ENCODE measurements at regions not wholly inside any gene's neighbourhood (a gene's known extent, or its start where the extent isn't known, plus 50 kb on each side); places are given as distances from the start of the nearest gene placed in this dataset.
"Not testable (repeated sequence)": the region's sequence is repeated elsewhere in the genome, so short reads cannot be mapped to it uniquely, and the experiment has no call there.

DNA sequence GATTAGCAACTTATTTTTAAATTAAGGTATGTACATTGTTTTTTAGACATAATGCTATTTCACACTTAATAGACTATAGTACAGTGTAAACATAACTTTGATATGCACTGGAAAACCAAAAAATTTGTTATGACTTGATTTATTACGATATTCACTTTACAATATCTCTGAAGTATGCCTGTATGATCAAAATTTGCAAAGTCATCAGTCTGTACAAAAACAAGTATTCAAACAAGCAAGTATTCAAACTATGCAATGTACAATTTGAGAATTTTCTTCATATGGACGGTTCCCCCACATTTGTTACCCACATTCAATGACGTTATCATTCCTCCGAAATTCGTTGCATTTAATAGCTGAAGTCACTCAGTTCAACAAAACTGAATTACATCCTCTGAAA lies 147.9 kb downstream of the AVL9 start:
- Histone ChIP-seq H3K27me3 (no peaks in the 10 kb centered on the region), H3K27ac (no peak overlapping the region), H3K9me3 (replicated peaks in 1 of 3) (no peaks in the 10 kb centered on the region), H3K4me3 (no peak overlapping the region), H3K4me1 (replicated peaks in 1 of 2) (no peaks in the 10 kb centered on the region), H3K36me3 (replicated peaks in 1 of 2) (no peaks in the 10 kb centered on the region)
- intact Hi-C loops (cut with DNase I), result no loop called here
- TF ChIP-seq, protein P1, sequence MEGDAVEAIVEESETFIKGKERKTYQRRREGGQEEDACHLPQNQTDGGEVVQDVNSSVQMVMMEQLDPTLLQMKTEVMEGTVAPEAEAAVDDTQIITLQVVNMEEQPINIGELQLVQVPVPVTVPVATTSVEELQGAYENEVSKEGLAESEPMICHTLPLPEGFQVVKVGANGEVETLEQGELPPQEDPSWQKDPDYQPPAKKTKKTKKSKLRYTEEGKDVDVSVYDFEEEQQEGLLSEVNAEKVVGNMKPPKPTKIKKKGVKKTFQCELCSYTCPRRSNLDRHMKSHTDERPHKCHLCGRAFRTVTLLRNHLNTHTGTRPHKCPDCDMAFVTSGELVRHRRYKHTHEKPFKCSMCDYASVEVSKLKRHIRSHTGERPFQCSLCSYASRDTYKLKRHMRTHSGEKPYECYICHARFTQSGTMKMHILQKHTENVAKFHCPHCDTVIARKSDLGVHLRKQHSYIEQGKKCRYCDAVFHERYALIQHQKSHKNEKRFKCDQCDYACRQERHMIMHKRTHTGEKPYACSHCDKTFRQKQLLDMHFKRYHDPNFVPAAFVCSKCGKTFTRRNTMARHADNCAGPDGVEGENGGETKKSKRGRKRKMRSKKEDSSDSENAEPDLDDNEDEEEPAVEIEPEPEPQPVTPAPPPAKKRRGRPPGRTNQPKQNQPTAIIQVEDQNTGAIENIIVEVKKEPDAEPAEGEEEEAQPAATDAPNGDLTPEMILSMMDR (IDR thresholded peaks at IDR 0.05), result no peak
- TF ChIP-seq POLR2A (IDR thresholded peaks at IDR 0.05), result no peak
- WGBS, 4 donors, result 94 to 97% (median 95%) methylated on average over 5 of the region's 5 CpGs
- no peak for DNase-seq

DNA sequence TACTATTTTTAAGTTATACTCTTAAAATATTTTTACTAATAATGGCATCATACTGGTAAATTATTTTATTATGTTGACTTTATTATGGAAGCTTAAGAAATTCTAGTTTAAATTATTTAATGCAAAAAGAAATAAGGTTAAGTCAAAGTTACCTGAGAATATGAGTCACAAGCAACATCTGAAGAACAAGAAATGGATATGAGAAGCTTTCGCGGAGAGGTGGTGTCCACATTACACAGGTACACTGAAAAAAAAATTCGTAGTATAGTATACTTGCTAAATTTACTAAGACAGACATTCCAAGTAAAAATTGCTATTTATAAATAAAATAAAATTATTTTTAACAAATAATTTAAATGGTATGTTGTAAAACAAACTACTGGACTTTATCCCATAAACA lies 143.8 kb downstream of the AVL9 start:
- 92 to 97% (median 93%) methylated on average over 3 of the region's 3 CpGs for WGBS, 4 donors
- TF ChIP-seq, protein P1 (IDR thresholded peaks at IDR 0.05), result no peak
- no peak for TF ChIP-seq POLR2A (IDR thresholded peaks at IDR 0.05)

DNA sequence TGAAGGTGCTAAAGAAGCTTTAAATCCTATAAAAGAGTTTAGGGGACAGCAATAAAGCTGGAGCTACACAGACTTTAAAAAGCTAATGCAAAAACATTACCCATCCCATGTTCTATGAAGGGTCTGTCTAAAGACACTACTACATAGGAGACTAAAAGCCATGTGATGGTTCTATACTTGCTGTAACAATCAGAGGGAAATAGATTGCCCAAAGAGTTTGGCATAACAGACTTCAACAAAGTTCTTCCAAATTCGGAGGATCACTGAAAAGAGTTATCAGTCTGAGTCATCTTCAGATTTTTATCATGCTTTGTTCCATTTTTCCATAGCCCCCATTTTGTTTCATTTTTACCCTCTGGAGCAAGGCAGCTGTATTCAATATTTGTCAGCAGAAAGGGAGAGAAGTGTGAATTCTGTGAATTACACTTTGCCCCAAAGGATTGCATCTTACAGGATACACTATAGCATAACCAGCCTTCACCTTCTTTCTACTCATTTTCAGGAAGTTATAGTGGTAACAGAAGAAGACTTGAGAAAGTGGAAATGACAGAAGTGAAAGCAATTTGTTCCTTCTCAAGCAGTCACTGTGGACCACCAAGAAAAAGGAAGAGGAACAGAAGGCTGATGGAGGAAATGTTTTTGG lies 143.3 kb downstream of the AVL9 start:
- H3K4me1 ChIP-seq (replicated peaks in 1 of 2); intact Hi-C loops (cut with DNase I); DNase-seq; H3K27me3 ChIP-seq; H3K27ac ChIP-seq; H3K4me3 ChIP-seq; H3K36me3 ChIP-seq (replicated peaks in 1 of 2); H3K9me3 ChIP-seq (replicated peaks in 1 of 3): not testable (repeated sequence)
- 35 to 57% (median 48%) methylated on average over 1 of the region's 1 CpG for WGBS, 4 donors

More for the DNA sequence above, 143.8 kb downstream of the AVL9 start:
- Histone ChIP-seq H3K9me3 (replicated peaks in 1 of 3) (no peaks in the 10 kb centered on the region), H3K27ac (no peak overlapping the region), H3K4me3 (no peak overlapping the region), H3K36me3 (replicated peaks in 1 of 2) (no peaks in the 10 kb centered on the region), H3K4me1 (replicated peaks in 1 of 2) (no peaks in the 10 kb centered on the region), H3K27me3 (no peaks in the 10 kb centered on the region)
- no peak for DNase-seq
- intact Hi-C loops (cut with DNase I), result no loop called here

Small RNA genes in the stretch of these regions (microRNA-seq; reads per million reads assigned to microRNA genes)
- 0 reads per million in 3 donors for gene MIR550A2
- gene MIR550B2, result 0 reads per million in 3 donors

Small RNA genes in the stretch of these regions (small RNA-seq; reads per million reads assigned to genes)
- 0 reads per million in 2 donors for gene AC018645.1
- 0 to 0.24 reads per million in 2 donors for gene MIR550A2
- gene RF00322, result 0 reads per million in 2 donors
